GM23338 (cell line): ENCODE measurements at regions not wholly inside any gene's neighbourhood (a gene's known extent, or its start where the extent isn't known, plus 50 kb on each side); places are given as distances from the start of the nearest gene placed in this dataset.

Source experiments
- CREB1 ChIP-seq: fragments of 250-450 bp; sonication (Bioruptor Pico); IDR thresholded peaks from 2 replicates; pipeline ENCODE4 v1.5.0; 2020; ENCODE audit warnings: low read depth, mild to moderate bottlenecking, moderate library complexity
- EZH2 ChIP-seq: fragments of 200-600 bp; sonication (generic); IDR thresholded peaks from one replicate; pipeline ENCODE4 v1.8.0; 2017; ENCODE audit warnings: antibody characterized with exemption, mild to moderate bottlenecking, low read depth; ENCODE audit not compliant: unreplicated experiment
- EZH2phosphoT487 ChIP-seq: fragments of 200-600 bp; sonication (generic); IDR thresholded peaks from one replicate; pipeline ENCODE4 v1.8.1; 2018; ENCODE audit warnings: antibody characterized with exemption; ENCODE audit not compliant: unreplicated experiment
- JUNB ChIP-seq: IDR thresholded peaks from one replicate; pipeline ENCODE4 v1.6.1; 2016; ENCODE audit warnings: antibody characterized with exemption; ENCODE audit not compliant: unreplicated experiment
- POLR2AphosphoS5 ChIP-seq: IDR thresholded peaks from 2 replicates; pipeline ENCODE4 v1.6.1; 2016; ENCODE audit warnings: antibody characterized with exemption, low read depth
- STAT1 ChIP-seq: IDR thresholded peaks from one replicate; pipeline ENCODE4 v1.6.1; 2016; ENCODE audit warnings: antibody characterized with exemption; ENCODE audit not compliant: unreplicated experiment
- TF ChIP-seq, protein P1 (sequence below): IDR thresholded peaks from one replicate; pipeline ENCODE4 v1.6.1; 2018; ENCODE audit warnings: antibody characterized with exemption; ENCODE audit not compliant: unreplicated experiment
- TF ChIP-seq, protein P2 (sequence below), 2 experiments: fragments of 200-600 bp in 1 of 2; sonication (generic) in 1 of 2; conservative IDR thresholded peaks; 2 replicates each; pipeline versions ENCODE4 v1.5.1 to v1.6.1; 2016 to 2017; ENCODE audit warnings: antibody characterized with exemption in 2 of 2, low read depth in 2 of 2, mild to moderate bottlenecking in 2 of 2, moderate library complexity in 1 of 2

DNA sequence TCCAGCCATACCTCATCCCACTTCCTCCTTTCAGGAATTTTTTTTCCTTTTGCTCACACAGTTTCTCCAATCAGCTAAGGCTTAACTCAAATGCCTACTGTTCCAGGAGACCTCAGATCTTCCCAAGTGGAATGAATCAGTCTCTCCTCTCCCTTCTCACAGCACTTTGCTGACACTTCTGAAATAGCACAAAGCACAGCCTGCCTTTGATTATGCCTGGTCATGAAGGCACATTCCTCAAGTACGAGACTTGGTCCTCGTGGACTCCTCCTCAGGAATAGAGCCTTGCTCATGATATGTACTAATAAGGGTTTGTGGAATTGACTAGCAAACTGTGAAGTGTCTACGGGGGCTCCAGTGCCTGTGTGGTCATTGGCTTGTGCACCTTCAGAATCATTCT lies 176.7 kb upstream of the TENM4 start:
- no peak for TF ChIP-seq EZH2phosphoT487
- TF ChIP-seq JUNB, result no peak
- TF ChIP-seq, protein P1, sequence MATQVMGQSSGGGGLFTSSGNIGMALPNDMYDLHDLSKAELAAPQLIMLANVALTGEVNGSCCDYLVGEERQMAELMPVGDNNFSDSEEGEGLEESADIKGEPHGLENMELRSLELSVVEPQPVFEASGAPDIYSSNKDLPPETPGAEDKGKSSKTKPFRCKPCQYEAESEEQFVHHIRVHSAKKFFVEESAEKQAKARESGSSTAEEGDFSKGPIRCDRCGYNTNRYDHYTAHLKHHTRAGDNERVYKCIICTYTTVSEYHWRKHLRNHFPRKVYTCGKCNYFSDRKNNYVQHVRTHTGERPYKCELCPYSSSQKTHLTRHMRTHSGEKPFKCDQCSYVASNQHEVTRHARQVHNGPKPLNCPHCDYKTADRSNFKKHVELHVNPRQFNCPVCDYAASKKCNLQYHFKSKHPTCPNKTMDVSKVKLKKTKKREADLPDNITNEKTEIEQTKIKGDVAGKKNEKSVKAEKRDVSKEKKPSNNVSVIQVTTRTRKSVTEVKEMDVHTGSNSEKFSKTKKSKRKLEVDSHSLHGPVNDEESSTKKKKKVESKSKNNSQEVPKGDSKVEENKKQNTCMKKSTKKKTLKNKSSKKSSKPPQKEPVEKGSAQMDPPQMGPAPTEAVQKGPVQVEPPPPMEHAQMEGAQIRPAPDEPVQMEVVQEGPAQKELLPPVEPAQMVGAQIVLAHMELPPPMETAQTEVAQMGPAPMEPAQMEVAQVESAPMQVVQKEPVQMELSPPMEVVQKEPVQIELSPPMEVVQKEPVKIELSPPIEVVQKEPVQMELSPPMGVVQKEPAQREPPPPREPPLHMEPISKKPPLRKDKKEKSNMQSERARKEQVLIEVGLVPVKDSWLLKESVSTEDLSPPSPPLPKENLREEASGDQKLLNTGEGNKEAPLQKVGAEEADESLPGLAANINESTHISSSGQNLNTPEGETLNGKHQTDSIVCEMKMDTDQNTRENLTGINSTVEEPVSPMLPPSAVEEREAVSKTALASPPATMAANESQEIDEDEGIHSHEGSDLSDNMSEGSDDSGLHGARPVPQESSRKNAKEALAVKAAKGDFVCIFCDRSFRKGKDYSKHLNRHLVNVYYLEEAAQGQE, result no peak
- TF ChIP-seq, protein P2, sequence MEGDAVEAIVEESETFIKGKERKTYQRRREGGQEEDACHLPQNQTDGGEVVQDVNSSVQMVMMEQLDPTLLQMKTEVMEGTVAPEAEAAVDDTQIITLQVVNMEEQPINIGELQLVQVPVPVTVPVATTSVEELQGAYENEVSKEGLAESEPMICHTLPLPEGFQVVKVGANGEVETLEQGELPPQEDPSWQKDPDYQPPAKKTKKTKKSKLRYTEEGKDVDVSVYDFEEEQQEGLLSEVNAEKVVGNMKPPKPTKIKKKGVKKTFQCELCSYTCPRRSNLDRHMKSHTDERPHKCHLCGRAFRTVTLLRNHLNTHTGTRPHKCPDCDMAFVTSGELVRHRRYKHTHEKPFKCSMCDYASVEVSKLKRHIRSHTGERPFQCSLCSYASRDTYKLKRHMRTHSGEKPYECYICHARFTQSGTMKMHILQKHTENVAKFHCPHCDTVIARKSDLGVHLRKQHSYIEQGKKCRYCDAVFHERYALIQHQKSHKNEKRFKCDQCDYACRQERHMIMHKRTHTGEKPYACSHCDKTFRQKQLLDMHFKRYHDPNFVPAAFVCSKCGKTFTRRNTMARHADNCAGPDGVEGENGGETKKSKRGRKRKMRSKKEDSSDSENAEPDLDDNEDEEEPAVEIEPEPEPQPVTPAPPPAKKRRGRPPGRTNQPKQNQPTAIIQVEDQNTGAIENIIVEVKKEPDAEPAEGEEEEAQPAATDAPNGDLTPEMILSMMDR (conservative IDR thresholded peaks at IDR 0.05; ENCODE audit: low read depth in 2 of 2), result no peak
- TF ChIP-seq EZH2, result no peak
- no peak for TF ChIP-seq POLR2AphosphoS5
- no peak for TF ChIP-seq STAT1
- TF ChIP-seq CREB1, result no peak
